Activated gamma-delta T cell treated with anti-CD3 and anti-CD28 coated beads, Interleukin-2, amount 50 U/mL, for 16 hours (primary cell): ENCODE measurements at regions not wholly inside any gene's neighbourhood (a gene's known extent, or its start where the extent isn't known, plus 50 kb on each side); places are given as distances from the start of the nearest gene placed in this dataset.
"Not testable (repeated sequence)": the region's sequence is repeated elsewhere in the genome, so short reads cannot be mapped to it uniquely, and the experiment has no call there.

Experiments
- DNase-seq: peaks from one replicate; pipeline ENCODE4 v3.0.0-alpha.2; 2020; ENCODE audit warnings: low read depth

DNA sequence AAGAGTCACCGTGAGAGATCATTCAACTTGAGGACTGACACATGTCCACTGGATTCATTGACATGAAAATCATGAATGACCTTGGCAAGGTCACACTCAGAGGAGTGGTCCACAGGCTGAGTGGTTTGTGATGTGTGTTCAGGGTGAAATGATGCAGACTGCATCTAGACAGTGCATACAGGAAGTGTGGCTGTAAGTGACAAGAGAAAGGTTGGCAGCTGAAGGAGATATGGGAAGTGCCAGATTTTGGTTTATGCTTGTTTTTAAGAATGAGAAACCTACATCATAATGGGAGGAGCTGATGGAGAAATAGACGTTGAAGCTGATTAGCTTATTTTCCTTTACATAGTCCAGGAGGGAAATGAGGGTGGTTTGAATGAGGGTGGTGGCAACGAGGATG is 64.8 kb upstream of the VIPR2 start:
- DNase-seq: no peak

GRCh38 chr7:159207951-159208350 is 63.3 kb upstream of the VIPR2 start:
- no peak for DNase-seq

- no peak for DNase-seq
Observed at GRCh38 chr7:159207393-159207792, 62.7 kb upstream of the VIPR2 start.

DNA sequence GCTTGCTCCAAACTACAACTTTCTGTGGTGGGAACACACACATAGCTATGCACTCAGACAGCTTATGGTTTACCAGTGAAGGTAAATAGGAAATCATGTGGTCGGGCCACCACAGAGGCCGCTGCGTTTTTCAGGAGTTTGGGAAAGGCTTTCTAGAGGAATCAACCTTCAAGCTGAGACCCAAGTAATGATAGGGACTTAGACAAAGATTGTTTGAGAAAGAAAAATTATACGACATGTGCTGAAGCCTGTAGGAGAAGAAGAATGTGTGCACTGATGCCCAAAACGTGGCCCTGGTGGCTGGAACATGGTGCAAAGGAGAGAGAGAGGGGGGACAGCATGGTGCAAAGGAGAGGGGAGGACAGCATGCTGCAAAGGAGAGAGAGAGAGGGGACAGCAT is 61.2 kb upstream of the VIPR2 start:
- DNase-seq: no peak

- no peak for DNase-seq
Observed at GRCh38 chr7:159204664-159205063, 60.0 kb upstream of the VIPR2 start.

DNA sequence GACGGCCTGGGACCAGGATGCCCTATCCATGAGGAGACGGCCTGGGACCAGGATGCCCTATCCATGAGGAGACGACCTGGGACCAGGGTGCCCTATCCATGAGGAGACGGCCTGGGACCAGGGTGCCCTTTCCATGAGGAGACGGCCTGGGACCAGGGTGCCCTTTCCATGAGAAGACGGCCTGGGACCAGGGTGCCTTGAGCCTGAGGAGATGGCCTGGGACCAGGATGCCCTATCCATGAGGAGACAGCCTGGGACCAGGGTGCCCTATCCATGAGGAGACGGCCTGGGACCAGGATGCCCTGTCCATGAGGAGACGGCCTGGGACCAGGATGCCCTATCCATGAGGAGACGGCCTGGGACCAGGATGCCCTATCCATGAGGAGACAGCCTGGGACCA is 58.6 kb upstream of the VIPR2 start:
- not testable (repeated sequence) for DNase-seq

DNA sequence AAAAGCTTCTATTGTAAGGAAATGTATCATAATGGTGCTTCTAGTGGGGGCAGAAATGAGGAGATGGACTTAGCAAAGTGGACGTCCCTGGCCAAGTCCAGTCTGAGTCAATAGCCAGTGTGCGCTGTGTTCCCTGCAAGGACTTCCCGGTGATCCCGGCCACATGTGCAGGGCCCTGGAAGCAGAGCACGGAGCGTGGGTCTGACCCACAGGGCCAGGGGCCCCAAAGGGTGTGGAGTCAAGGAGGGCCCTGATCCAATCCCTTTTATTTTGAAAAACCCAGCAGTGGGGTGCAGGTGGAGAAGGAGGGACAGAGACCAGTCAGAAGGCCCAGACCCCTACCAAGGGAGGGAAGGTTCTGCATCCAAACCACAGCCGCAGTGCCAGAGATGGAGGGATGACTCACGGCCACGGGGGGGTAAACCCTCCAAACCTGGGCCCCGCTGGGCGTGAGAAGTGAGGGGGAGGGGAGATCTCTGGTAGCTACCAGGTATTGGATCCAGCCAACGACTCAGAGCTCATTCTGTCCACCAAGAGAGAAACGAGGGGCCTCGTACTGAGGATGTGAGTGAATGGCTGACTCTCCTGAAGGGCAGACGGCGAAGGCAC is 57.2 kb upstream of the VIPR2 start:
- no peak for DNase-seq

- DNase-seq: no peak
Observed at GRCh38 chr7:159200421-159200820, 55.8 kb upstream of the VIPR2 start.

DNA sequence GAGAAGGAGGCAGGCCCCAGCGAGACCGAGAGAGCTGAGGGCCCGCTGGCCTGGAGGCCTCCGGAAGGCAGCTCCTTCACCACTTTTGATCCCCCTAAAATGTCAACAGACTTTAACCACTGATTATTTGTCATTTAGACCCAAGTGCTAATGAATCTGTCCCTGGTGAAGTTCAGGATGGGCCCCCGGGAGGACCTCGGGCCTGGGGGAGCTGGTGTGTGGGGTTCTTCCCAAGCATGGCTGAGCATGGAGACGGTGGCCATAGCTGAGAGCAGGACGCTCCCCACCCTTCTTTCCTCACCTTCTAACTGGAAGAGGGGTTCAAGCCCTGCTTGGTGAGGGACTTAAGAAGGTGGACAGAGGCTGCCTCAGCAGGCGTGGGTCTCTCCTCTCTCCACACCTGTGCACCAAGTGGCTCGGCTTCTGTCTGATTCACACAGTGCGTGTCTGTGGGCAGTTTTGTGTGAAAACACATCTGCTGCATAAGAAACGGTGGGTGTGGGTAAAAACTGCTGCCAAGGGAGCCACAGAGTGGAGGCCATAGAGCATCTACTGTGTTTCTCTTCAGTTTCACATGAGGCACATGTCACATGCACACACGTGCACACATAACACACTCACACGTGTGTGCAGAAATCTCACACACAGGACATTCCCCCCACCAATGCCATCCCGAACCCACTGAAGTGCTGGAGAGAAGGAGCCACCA is 53.5 kb upstream of the VIPR2 start:
- no peak for DNase-seq

DNA sequence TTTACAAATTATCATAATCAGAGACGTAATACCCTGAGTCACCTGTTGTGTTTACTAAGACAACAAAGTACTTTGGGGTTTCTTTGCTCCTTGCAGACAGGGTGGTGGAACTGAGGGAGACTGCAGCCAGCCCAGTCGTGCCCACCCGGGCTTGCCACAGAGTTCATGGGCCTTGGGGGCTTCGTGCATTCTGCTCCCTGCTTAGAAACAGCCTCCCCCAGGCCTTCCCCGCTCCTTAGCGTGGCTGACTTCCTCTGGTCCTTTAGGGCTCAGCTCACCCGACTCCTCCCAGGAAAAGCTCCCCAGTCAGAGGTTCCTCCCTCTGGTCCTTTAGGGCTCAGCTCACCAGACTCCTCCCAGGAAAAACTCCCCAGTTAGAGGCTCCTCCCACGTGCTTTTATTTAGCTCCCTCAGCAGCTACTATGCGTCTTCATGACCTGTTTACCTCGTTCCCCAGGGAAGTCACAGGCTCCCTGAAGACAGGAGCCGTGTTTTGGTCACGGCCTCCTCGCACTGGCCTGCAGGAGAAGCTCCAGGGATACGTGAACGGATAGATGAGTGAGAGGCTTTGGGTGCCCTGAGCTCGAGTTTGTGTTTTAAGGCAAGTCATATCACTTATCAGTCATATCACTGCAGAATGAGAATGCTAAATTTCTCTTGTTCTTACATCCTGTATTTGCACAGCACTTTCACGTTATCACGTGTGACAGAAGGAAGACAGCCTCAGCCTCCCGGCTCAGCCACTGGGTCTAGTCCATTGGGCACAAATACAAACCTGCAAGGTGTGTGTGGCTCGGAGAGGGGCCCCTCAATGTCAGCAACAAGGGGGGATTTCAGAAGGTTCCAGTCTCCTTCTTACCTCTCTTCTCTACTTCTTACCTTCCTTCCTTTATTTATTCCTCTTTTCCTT is 52.7 kb upstream of the VIPR2 start:
- no peak for DNase-seq

GRCh38 chr7:159196584-159196983 is 51.9 kb upstream of the VIPR2 start:
- no peak for DNase-seq

DNA sequence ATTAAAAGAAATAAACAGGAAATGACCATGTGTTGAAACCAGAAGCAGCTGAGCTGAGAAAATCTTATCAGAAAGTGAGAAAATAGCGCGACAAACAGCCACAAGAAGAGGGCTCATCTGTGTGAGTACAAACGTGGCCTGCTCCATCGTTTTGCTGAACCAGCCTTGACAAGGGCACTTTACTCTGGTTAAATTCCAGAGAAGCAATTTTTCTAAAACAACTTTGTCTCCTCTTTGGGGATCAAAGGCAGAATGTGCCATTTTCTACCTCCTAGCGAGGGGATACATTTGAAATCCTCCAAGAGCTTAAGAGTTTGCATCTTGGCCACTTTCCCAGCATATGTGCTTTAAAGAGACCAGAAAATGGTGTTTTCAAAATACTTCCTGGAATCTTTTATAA is 51.3 kb upstream of the VIPR2 start:
- no peak for DNase-seq
